K562 (cell line): ENCODE measurements at regions not wholly inside any gene's neighbourhood (a gene's known extent, or its start where the extent isn't known, plus 50 kb on each side); places are given as distances from the start of the nearest gene placed in this dataset.

ENCODE experiments used
- ATAC-seq: fragments of 200-7000 bp; cut with Tn5 transposase; 3 replicates; pipeline ENCODE4 v1.9.1; 2020; ENCODE audit warnings: moderate library complexity
- BruUV-seq: library from RNA; stranded (reverse); fragments of 400-500 nt; replicated peaks from 2 replicates; lab custom pipeline; 2021; lab: Mats Ljungman, UMichigan
- CTCF ChIA-PET: fragments of 300-600 bp; formaldehyde crosslinking; extraction: SDS; loops from one replicate; lab custom pipeline; 2021; ENCODE audit warnings: low intra/inter-chr PET ratio; lab: Yijun Ruan, JAX
- POLR2A ChIA-PET: fragments of 300-600, 350-650 bp; sonication (Branson Sonifier 250); formaldehyde crosslinking; extraction: SDS; loops from one replicate; lab custom pipeline; 2021; ENCODE audit warnings: antibody characterized with exemption, inconsistent platforms; lab: Yijun Ruan, JAX
- DNase-seq, 4 experiments: peaks; one replicate each; pipeline versions ENCODE4 v3.0.0 to v3.0.0-alpha.2; 2011 to 2018; ENCODE audit warnings: low spot score in 3 of 4, mixed read lengths in 3 of 4; ENCODE audit errors: extremely low read depth in 1 of 4
- FAIRE-seq: peaks from 2 replicates; lab custom pipeline; 2011; peaks lifted over from hg19 to GRCh38; lab: Jason Lieb, UNC
- H2AFZ ChIP-seq: 2 replicates; pipeline ENCODE4 v1.6.0; 2011; ENCODE audit warnings: low read depth, low read length, control low read depth, inconsistent platforms
- H3K27ac ChIP-seq: fragments of 200-600 bp; 3 replicates; pipeline ENCODE4 v1.8.0; 2011; ENCODE audit warnings: low read depth, mild to moderate bottlenecking, control low read depth, inconsistent platforms, low read length, moderate library complexity, mixed read lengths; ENCODE audit errors: extremely low read depth
- H3K27me3 ChIP-seq, 2 experiments: fragments of 300-600 bp in 1 of 2; 2 replicates in 1 of 2; 3 replicates in 1 of 2; pipeline versions ENCODE4 v1.6.0 to v1.8.0; 2011; ENCODE audit warnings: inconsistent platforms in 2 of 2, low read length in 2 of 2, mild to moderate bottlenecking in 1 of 2, mixed read lengths in 1 of 2, moderate library complexity in 1 of 2; ENCODE audit not compliant: control insufficient read depth in 2 of 2, insufficient read depth in 2 of 2
- H3K36me3 ChIP-seq: fragments of 300-600 bp; 3 replicates; pipeline ENCODE4 v1.8.0; 2011; ENCODE audit warnings: mild to moderate bottlenecking, low read length, inconsistent platforms; ENCODE audit not compliant: control insufficient read depth, insufficient read depth
- H3K4me1 ChIP-seq, 2 experiments: fragments of 200-600 bp in 1 of 2; replicated peaks in 1 of 2; 2 replicates in 1 of 2; 3 replicates in 1 of 2; pipeline versions ENCODE4 v1.5.1 to v1.8.0; 2011; ENCODE audit warnings: inconsistent platforms in 2 of 2, low read length in 2 of 2, mild to moderate bottlenecking in 1 of 2, mixed read lengths in 1 of 2, moderate library complexity in 1 of 2; ENCODE audit not compliant: control insufficient read depth in 2 of 2, insufficient read depth in 2 of 2
- H3K4me2 ChIP-seq: 2 replicates; pipeline ENCODE4 v1.6.1; 2011; ENCODE audit warnings: low read length, control low read depth, inconsistent platforms, mixed read lengths; ENCODE audit not compliant: insufficient read depth
- H3K4me3 ChIP-seq: fragments of 200-600 bp; sonication (generic), shearing (Covaris generic); 2 replicates; pipeline ENCODE4 v1.5.1; 2016; ENCODE audit warnings: control low read depth, inconsistent platforms
- H3K79me2 ChIP-seq: fragments of 200-600 bp; 3 replicates; pipeline ENCODE4 v1.8.0; 2011; ENCODE audit warnings: low read length, inconsistent platforms; ENCODE audit not compliant: control insufficient read depth, insufficient read depth
- H3K9ac ChIP-seq, 2 experiments: 2 replicates each; pipeline versions ENCODE4 v1.6.0 to v1.6.1; 2011; ENCODE audit warnings: low read depth in 2 of 2, low read length in 2 of 2, control low read depth in 1 of 2, inconsistent platforms in 1 of 2, mild to moderate bottlenecking in 1 of 2, mixed read lengths in 1 of 2; ENCODE audit not compliant: insufficient read depth in 1 of 2
- H3K9me1 ChIP-seq: one replicate; pipeline ENCODE4 v1.6.0; 2011; ENCODE audit warnings: inconsistent platforms, mild to moderate bottlenecking, low read length, moderate library complexity; ENCODE audit not compliant: control insufficient read depth, insufficient read depth
- H3K9me3 ChIP-seq: replicated peaks from 2 replicates; pipeline ENCODE4 v1.5.1; 2011; ENCODE audit warnings: low read depth, low read length, inconsistent platforms; ENCODE audit not compliant: control insufficient read depth, insufficient read depth
- H4K20me1 ChIP-seq: replicated peaks from 2 replicates; pipeline ENCODE4 v1.6.1; 2011; ENCODE audit warnings: low read length, inconsistent platforms, mixed read lengths; ENCODE audit not compliant: control insufficient read depth, insufficient read depth
- ATF7 ChIP-seq: fragments of 450-650 bp; IDR thresholded peaks from 2 replicates; pipeline ENCODE4 v1.7.1; 2014; ENCODE audit warnings: mild to moderate bottlenecking, moderate library complexity
- E2F4 ChIP-seq: sonication (generic); formaldehyde crosslinking; IDR thresholded peaks from 2 replicates; pipeline ENCODE4 v1.8.0; 2022; ENCODE audit warnings: mild to moderate bottlenecking, low read depth, missing genetic modification reagents
- E4F1 ChIP-seq: fragments of 250-450 bp; sonication (Bioruptor Pico); IDR thresholded peaks from 2 replicates; pipeline ENCODE4 v1.5.0; 2021; ENCODE audit warnings: mild to moderate bottlenecking, borderline replicate concordance
- ESRRA ChIP-seq: fragments of 450-650 bp; IDR thresholded peaks from 2 replicates; pipeline ENCODE4 v1.6.1; 2014; ENCODE audit warnings: low read depth, mild to moderate bottlenecking, moderate library complexity, borderline replicate concordance
- IFI16 ChIP-seq: fragments of 250-450 bp; sonication (Bioruptor Pico); IDR thresholded peaks from 2 replicates; pipeline ENCODE4 v2.1.2; 2022; ENCODE audit warnings: mild to moderate bottlenecking, inconsistent platforms
- WHSC1 ChIP-seq: IDR thresholded peaks from one replicate; pipeline ENCODE4 v1.6.1; 2012; ENCODE audit warnings: low read length, control low read depth, inconsistent platforms
- ZNF592 ChIP-seq: fragments of 450-650 bp; IDR thresholded peaks from 2 replicates; pipeline ENCODE4 v1.6.1; 2017; ENCODE audit warnings: antibody characterized with exemption, mild to moderate bottlenecking
- ZSCAN32 ChIP-seq: fragments of 450-650 bp; formaldehyde crosslinking; IDR thresholded peaks from 2 replicates; pipeline ENCODE4 v1.4.0; 2020; ENCODE audit warnings: mild to moderate bottlenecking, moderate library complexity
- WGBS: fragments of 100-300 bp; shearing (Covaris generic); methylation state at CpG from one replicate; pipeline ENCODE4 v1.1.6; 2016; ENCODE audit warnings: low coverage, mixed read lengths; ENCODE audit not compliant: insufficient coverage; ENCODE audit errors: missing lambda C conversion rate; 5-methylcytosine and 5-hydroxymethylcytosine counted together
- in situ Hi-C: fragments of 300-500 bp; cut with MboI; formaldehyde crosslinking; loops from 4 replicates; pipeline ENCODE4 v1.15.0; 2018; ENCODE audit warnings: inconsistent platforms, mixed read lengths
- intact Hi-C: fragments of 100-400 bp; cut with micrococcal nuclease; formaldehyde crosslinking; loops from 2 replicates; pipeline ENCODE4 v1.14.2; 2022
- TF ChIP-seq, protein P1 (sequence below): fragments of 450-650 bp; IDR thresholded peaks from 2 replicates; pipeline ENCODE4 v1.6.1; 2017; ENCODE audit warnings: antibody characterized with exemption
- TF ChIP-seq, protein P2 (sequence below): IDR thresholded peaks from 3 replicates; pipeline ENCODE4 v1.6.1; 2011; ENCODE audit warnings: borderline replicate concordance, mild to moderate bottlenecking, moderate library complexity; ENCODE audit not compliant: insufficient read length; ENCODE audit errors: extremely low read depth

DNA sequence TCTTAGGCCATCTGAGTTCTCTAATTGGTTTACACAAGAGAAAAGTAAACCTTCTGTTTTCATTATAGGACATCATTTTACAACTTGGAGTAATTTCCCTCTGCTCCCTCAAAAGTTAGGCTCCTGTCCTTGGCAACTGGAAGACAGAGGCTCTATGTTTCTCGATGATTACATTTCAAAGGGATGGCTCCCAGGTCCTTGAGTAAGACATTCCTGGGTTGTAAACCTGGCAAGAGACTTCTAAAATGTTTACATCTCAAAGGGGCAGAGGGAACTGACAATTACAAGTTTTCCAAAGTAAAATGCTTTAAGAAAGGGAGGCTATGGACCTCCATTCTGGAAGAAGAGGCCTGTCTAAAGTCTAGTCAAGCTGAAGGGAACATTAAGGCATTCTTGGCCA lies 268.3 kb upstream of the REG3G start:
- ChIA-PET POLR2A (no interaction called here), CTCF (no interaction called here)
- Histone ChIP-seq H3K36me3 (no peaks in the 10 kb centered on the region), H4K20me1 (no peaks in the 10 kb centered on the region), H3K4me1 (no peaks in the 10 kb centered on the region), H3K27ac (no peak overlapping the region), H3K27me3 (no peaks in the 10 kb centered on the region), H3K4me2 (no peak overlapping the region), H3K9me3 (no peaks in the 10 kb centered on the region), H3K79me2 (no peaks in the 10 kb centered on the region), H2AFZ (no peak overlapping the region), H3K9ac (no peak overlapping the region), H3K4me3 (no peak overlapping the region), H3K9me1 (no peaks in the 10 kb centered on the region)
- WGBS: 0% methylated on average over 1 of the region's 1 CpG
- FAIRE-seq: no peak
- DNase-seq: no peak
- no TSS peak for BruUV-seq
- in situ Hi-C loops (no loop called here), intact Hi-C loops (no loop called here)
- no peak for ATAC-seq
- TF ChIP-seq ESRRA (no peak), E4F1 (CRISPR knock-in tag) (no peak), E2F4 (no peak), ATF7 (no peak), ZNF592 (no peak), WHSC1 (no peak), ZSCAN32 (CRISPR knock-in tag) (no peak), IFI16 (CRISPR knock-in tag) (no peak)
- TF ChIP-seq, protein P1, sequence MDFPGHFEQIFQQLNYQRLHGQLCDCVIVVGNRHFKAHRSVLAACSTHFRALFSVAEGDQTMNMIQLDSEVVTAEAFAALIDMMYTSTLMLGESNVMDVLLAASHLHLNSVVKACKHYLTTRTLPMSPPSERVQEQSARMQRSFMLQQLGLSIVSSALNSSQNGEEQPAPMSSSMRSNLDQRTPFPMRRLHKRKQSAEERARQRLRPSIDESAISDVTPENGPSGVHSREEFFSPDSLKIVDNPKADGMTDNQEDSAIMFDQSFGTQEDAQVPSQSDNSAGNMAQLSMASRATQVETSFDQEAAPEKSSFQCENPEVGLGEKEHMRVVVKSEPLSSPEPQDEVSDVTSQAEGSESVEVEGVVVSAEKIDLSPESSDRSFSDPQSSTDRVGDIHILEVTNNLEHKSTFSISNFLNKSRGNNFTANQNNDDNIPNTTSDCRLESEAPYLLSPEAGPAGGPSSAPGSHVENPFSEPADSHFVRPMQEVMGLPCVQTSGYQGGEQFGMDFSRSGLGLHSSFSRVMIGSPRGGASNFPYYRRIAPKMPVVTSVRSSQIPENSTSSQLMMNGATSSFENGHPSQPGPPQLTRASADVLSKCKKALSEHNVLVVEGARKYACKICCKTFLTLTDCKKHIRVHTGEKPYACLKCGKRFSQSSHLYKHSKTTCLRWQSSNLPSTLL: no peak
- TF ChIP-seq, protein P2, sequence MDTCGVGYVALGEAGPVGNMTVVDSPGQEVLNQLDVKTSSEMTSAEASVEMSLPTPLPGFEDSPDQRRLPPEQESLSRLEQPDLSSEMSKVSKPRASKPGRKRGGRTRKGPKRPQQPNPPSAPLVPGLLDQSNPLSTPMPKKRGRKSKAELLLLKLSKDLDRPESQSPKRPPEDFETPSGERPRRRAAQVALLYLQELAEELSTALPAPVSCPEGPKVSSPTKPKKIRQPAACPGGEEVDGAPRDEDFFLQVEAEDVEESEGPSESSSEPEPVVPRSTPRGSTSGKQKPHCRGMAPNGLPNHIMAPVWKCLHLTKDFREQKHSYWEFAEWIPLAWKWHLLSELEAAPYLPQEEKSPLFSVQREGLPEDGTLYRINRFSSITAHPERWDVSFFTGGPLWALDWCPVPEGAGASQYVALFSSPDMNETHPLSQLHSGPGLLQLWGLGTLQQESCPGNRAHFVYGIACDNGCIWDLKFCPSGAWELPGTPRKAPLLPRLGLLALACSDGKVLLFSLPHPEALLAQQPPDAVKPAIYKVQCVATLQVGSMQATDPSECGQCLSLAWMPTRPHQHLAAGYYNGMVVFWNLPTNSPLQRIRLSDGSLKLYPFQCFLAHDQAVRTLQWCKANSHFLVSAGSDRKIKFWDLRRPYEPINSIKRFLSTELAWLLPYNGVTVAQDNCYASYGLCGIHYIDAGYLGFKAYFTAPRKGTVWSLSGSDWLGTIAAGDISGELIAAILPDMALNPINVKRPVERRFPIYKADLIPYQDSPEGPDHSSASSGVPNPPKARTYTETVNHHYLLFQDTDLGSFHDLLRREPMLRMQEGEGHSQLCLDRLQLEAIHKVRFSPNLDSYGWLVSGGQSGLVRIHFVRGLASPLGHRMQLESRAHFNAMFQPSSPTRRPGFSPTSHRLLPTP: no peak
